ENCODE measurements at regions not wholly inside any gene's neighbourhood (a gene's known extent, or its start where the extent isn't known, plus 50 kb on each side); places are given as distances from the start of the nearest gene placed in this dataset.

DNA sequence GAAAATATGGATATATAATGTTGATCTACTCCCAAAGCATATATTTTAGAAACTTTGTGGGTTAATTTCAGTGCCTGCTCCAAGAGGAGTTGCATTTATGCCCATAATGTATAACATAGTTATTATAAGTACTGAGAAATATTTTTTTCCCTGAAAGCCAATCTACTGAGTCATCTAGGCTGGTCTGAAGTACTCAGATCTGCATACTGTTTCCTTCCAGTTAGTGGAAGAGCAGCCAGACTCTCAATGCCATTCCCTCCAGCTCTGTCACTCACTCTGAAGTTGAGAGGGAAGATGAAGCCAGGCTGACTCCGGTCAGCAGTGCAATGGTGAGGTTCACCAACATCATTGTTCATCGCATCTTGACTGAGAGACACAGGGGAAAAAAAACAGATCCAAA, 505.1 kb downstream of the PPARGC1A start:
- no peak for DNase-seq (ENCODE audit: low read depth)
- no peak overlapping the region for H3K4me3 ChIP-seq (ENCODE audit: low read depth, low read length)
- TF ChIP-seq, protein P1, sequence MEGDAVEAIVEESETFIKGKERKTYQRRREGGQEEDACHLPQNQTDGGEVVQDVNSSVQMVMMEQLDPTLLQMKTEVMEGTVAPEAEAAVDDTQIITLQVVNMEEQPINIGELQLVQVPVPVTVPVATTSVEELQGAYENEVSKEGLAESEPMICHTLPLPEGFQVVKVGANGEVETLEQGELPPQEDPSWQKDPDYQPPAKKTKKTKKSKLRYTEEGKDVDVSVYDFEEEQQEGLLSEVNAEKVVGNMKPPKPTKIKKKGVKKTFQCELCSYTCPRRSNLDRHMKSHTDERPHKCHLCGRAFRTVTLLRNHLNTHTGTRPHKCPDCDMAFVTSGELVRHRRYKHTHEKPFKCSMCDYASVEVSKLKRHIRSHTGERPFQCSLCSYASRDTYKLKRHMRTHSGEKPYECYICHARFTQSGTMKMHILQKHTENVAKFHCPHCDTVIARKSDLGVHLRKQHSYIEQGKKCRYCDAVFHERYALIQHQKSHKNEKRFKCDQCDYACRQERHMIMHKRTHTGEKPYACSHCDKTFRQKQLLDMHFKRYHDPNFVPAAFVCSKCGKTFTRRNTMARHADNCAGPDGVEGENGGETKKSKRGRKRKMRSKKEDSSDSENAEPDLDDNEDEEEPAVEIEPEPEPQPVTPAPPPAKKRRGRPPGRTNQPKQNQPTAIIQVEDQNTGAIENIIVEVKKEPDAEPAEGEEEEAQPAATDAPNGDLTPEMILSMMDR (IDR thresholded peaks at IDR 0.05; ENCODE audit: low read depth, low read length, missing control alignments) = no peak

DNA sequence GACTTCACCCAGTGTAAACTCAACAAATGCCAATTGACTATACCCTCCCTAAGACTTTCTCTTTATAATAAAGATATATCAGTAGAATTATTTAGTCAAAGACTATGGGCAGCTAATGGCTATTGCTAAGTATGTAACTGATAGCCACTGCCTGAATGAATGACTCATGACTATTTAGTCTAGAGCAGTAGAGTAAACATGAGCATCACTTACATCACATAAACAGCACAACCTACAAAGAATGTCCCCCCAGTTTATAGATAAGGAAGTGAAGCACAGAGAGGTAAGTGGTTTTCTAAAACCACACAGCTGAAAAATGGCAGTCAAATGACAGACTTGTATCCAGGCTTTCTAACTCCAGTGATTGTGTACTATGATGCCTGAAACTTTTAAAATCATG, 507.0 kb downstream of the PPARGC1A start:
- TF ChIP-seq, protein P1 (IDR thresholded peaks at IDR 0.05; ENCODE audit: low read depth, low read length, missing control alignments) = no peak
- H3K4me3 ChIP-seq (ENCODE audit: low read depth, low read length) = no peak overlapping the region
- no peak for DNase-seq (ENCODE audit: low read depth)

DNA sequence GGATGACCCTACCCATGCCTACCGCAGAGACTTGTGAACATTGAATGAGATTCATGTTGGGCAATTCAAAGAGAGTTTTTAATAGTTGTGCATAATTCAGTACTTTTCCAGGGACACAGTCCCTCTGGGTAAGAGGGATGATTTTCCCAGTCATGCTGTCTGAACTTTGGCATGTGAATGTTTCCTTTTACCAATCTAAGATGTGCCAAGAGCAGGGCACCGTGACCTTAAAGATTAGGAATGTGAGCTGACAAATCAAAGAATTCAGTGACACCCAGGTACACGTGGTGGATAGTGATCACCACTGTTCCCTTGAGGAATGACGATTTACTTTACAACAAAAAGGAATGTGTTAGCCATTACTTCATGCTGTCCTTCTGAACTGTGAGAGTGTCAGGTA, 515.6 kb downstream of the PPARGC1A start:
- H3K4me3 ChIP-seq (ENCODE audit: low read depth, low read length) = no peak overlapping the region
- no peak for DNase-seq (ENCODE audit: low read depth)
- TF ChIP-seq, protein P1 (IDR thresholded peaks at IDR 0.05; ENCODE audit: low read depth, low read length, missing control alignments) = no peak

DNA sequence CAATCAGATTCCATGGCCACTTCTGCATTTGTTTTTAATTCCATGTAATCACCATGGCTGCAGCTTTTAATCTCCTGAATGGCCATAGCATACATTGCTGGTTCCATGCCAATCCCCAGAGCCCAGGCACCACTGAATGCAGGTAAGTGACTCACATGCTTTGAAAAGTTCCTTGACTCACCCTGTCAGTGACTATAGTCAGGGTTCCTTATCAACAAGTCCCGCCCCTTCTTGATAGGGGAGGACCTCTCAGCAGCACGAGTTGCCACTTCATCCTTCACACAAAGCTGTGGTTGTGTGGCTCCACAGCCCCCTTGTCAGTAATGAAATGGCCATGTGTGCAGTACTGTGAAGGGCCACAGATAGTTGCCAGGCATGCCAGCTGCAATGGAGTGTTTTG, 516.6 kb downstream of the PPARGC1A start:
- DNase-seq (ENCODE audit: low read depth) = no peak
- H3K4me3 ChIP-seq (ENCODE audit: low read depth, low read length) = no peak overlapping the region
- TF ChIP-seq, protein P1 (IDR thresholded peaks at IDR 0.05; ENCODE audit: low read depth, low read length, missing control alignments) = no peak

DNA sequence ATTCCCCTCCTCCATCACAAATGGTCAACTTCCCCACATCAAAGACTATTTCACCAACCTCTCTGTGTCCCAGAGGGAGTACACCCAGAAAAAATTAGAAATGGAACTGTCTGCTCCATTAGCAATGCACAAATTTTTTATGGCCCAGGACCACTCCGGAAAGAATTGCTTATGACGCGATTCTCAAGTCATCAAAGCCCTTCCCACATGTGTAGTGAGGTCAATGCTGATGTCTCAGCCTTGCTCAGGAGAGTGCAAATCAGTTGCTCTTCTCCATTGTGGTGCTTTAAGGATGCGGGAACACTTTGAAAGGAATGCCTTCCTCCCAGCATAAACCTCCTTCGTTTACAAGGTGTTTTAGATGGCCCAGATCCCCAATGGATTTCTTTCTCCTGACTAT, 518.3 kb downstream of the PPARGC1A start:
- H3K4me3 ChIP-seq (ENCODE audit: low read depth, low read length) = no peak overlapping the region
- TF ChIP-seq, protein P1 (IDR thresholded peaks at IDR 0.05; ENCODE audit: low read depth, low read length, missing control alignments) = no peak
- no peak for DNase-seq (ENCODE audit: low read depth)

DNA sequence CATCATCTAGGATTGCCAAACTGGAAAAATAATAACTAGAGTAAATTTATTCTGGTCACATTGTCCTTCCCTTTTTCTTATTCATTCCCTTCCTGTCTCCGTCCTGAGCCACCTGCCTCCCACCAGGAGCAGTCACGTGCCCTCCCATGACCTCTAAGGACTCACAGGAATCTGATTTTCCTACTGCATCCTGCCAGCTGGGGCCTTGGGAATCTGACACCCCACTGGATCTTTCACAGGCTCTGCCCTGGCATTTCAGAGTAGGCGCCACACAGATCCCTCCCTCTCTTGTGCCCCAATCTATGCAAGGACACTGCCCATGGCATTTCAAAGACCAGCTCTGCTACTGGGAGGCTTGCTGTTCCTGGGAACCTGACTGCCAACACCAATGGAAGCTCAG, 520.5 kb downstream of the PPARGC1A start:
- TF ChIP-seq, protein P1 (IDR thresholded peaks at IDR 0.05; ENCODE audit: low read depth, low read length, missing control alignments) = no peak
- DNase-seq (ENCODE audit: low read depth) = no peak
- no peak overlapping the region for H3K4me3 ChIP-seq (ENCODE audit: low read depth, low read length)

DNA sequence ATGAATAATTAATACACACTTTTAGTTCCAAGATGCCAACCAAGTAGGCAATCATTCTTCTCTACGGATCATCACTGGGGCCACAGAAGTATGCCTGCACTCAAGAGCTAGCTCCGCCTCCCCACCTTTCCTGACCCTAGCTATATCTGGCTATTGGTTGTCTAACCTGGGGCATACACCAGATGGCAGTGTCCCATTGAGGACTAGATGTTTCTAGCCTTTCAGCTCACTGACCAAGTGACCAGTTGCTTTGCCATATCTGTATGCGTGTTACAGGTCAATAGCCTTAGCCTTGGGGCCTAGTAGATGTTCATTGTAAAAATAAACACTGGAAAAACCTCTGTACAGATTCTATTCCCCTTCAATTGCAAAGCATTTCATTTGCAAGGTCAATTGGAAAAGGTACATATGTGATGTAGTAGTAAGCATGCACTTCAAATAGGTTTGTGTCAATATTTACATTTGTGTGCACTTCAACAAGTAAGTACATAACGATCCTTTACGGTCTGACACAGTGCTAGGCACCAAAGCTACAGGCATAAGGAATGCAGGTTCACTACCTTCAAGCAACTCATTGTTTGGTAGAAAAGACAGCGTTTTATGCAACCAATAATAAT, 521.7 kb downstream of the PPARGC1A start:
- no peak for DNase-seq (ENCODE audit: low read depth)

More for the DNA sequence above, 521.7 kb downstream of the PPARGC1A start:
- no peak overlapping the region for H3K4me3 ChIP-seq (ENCODE audit: low read depth, low read length)
- TF ChIP-seq, protein P1 (IDR thresholded peaks at IDR 0.05; ENCODE audit: low read depth, low read length, missing control alignments) = no peak
